Calu3 (cell line): ENCODE measurements at regions not wholly inside any gene's neighbourhood (a gene's known extent, or its start where the extent isn't known, plus 50 kb on each side); places are given as distances from the start of the nearest gene placed in this dataset.

ENCODE experiments used
- BruUV-seq: library from RNA; stranded (reverse); fragments of 400-500 nt; replicated peaks from 2 replicates; lab custom pipeline; 2021; lab: Mats Ljungman, UMichigan
- CTCF ChIA-PET: fragments of 300-600 bp; sonication (Branson Sonifier 250); formaldehyde crosslinking; loops from one replicate; lab custom pipeline; 2022; ENCODE audit warnings: antibody characterized with exemption; lab: Charles Lee
- DNase-seq: peaks from one replicate; pipeline ENCODE4 v3.0.0; 2022
- H3K27ac Mint-ChIP-seq: one replicate; pipeline ENCODE4 v1.8.0; 2022; ENCODE audit warnings: mixed read lengths; ENCODE audit not compliant: unreplicated experiment
- H3K27me3 Mint-ChIP-seq: one replicate; pipeline ENCODE4 v1.8.0; 2022; ENCODE audit warnings: mixed read lengths; ENCODE audit not compliant: unreplicated experiment
- H3K36me3 Mint-ChIP-seq: one replicate; pipeline ENCODE4 v1.8.0; 2022; ENCODE audit warnings: mild to moderate bottlenecking, moderate library complexity, mixed read lengths; ENCODE audit not compliant: insufficient read depth, unreplicated experiment
- H3K4me1 Mint-ChIP-seq: one replicate; pipeline ENCODE4 v1.8.0; 2022; ENCODE audit warnings: mild to moderate bottlenecking, low read depth, mixed read lengths; ENCODE audit not compliant: unreplicated experiment
- H3K4me3 Mint-ChIP-seq: one replicate; pipeline ENCODE4 v1.8.0; 2022; ENCODE audit warnings: mild to moderate bottlenecking, low read depth, moderate library complexity, mixed read lengths; ENCODE audit not compliant: unreplicated experiment
- H3K9me3 Mint-ChIP-seq: one replicate; pipeline ENCODE4 v1.8.0; 2022; ENCODE audit warnings: low read depth, mixed read lengths; ENCODE audit not compliant: unreplicated experiment
- intact Hi-C: fragments of 100-400 bp; cut with micrococcal nuclease; formaldehyde crosslinking; loops from one replicate; pipeline ENCODE4 v1.10.0; 2022; ENCODE audit not compliant: unreplicated experiment
- TF ChIP-seq, protein P1 (sequence below): fragments of 200-600 bp; IDR thresholded peaks from one replicate; pipeline ENCODE4 v1.8.0; 2022; ENCODE audit warnings: antibody characterized with exemption; ENCODE audit not compliant: unreplicated experiment

DNA sequence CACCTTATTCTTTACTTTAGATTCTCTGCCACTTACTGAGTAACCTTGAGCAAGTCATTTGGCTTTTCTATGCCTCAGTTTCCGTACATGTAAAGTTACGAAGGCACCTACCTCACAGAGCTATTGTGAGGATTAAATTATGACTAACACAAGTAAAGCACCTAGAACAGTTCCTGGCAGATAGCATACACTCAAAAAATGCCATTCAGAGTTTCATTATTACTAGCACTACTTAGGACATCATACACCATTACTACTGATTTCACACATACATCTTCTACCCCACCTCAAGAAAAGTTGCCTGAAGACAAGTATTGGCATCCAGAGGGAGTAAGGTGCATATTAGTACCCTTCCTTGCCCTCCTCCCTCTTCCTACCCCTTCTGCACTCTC is 107.8 kb downstream of the OGFRL1 start:
- no TSS peak for BruUV-seq
- TF ChIP-seq, protein P1, sequence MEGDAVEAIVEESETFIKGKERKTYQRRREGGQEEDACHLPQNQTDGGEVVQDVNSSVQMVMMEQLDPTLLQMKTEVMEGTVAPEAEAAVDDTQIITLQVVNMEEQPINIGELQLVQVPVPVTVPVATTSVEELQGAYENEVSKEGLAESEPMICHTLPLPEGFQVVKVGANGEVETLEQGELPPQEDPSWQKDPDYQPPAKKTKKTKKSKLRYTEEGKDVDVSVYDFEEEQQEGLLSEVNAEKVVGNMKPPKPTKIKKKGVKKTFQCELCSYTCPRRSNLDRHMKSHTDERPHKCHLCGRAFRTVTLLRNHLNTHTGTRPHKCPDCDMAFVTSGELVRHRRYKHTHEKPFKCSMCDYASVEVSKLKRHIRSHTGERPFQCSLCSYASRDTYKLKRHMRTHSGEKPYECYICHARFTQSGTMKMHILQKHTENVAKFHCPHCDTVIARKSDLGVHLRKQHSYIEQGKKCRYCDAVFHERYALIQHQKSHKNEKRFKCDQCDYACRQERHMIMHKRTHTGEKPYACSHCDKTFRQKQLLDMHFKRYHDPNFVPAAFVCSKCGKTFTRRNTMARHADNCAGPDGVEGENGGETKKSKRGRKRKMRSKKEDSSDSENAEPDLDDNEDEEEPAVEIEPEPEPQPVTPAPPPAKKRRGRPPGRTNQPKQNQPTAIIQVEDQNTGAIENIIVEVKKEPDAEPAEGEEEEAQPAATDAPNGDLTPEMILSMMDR = no peak
- Mint-ChIP-seq H3K27me3 (no peaks in the 10 kb centered on the region), H3K4me1 (peaks cover 67% of the 10 kb centered on the region), H3K9me3 (peaks cover 4% of the 10 kb centered on the region), H3K27ac (peak overlapping the region; percentile 1), H3K36me3 (peaks cover 62% of the 10 kb centered on the region), H3K4me3 (peak overlapping the region; percentile 7)
- intact Hi-C loops = no loop called here
- DNase-seq = no peak
- CTCF ChIA-PET = interaction anchor here (1.2 to 1.3 kb wide), 2 partner anchors 8 to 11 kb away, joined by 3 to 5 read pairs; no protein-coding TSS in a partner anchor

DNA sequence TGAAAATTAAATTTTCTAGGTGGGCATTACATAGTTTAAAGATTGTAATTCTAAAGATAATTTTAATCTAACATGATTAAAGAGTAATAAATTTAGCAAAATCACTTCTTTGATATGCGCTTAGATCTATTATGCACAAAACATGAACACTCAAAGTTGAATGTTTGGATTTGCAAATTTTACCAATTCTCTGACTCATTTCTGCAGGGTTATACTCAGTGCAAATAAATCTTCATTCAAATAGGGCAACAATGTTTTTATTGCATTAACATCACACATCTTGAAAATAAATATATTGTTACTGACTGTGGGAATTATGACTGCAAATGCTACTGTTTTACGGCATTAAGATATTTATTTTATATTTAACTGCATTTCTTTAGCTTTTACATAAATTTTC is 110.7 kb downstream of the OGFRL1 start:
- TF ChIP-seq, protein P1 = no peak
- Mint-ChIP-seq H3K36me3 (peaks cover 72% of the 10 kb centered on the region), H3K4me3 (no peak overlapping the region), H3K27ac (no peak overlapping the region), H3K9me3 (no peaks in the 10 kb centered on the region), H3K4me1 (peaks cover 40% of the 10 kb centered on the region), H3K27me3 (no peaks in the 10 kb centered on the region)
- CTCF ChIA-PET = interaction anchor here (0.8 kb wide), 2 partner anchors 10 to 104 kb away, joined by 3 to 5 read pairs; no protein-coding TSS in a partner anchor
- no peak for DNase-seq
- BruUV-seq = no TSS peak
- intact Hi-C loops = no loop called here

DNA sequence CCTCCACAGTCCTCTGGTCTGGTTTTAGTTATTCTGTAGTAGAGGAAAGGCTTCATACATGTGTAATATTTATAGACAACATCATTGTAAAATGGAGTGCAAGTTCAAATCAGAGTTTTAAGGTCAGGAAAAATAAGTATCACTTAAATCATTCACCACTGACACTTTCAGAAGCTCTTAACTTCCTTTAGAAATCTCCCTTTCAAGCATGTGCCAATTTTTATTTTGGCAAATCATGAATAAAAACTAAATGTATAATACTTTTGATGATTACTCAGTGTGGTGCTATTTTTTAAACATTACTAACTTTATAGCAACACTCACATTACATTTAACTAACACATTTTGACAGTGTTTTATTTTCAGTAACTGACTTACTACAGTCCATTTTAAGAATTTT is 112.2 kb downstream of the OGFRL1 start:
- TF ChIP-seq, protein P1 = no peak
- intact Hi-C loops = loop anchor here (1.0 to 10.0 kb wide), 3 partner anchors 11 to 204 kb away; no protein-coding TSS in a partner anchor
- Mint-ChIP-seq H3K4me1 (peaks cover 41% of the 10 kb centered on the region), H3K9me3 (no peaks in the 10 kb centered on the region), H3K36me3 (peaks cover 73% of the 10 kb centered on the region), H3K4me3 (peak overlapping the region; percentile 52), H3K27ac (peak overlapping the region; percentile 60), H3K27me3 (no peaks in the 10 kb centered on the region)
- no TSS peak for BruUV-seq
- DNase-seq = no peak
- CTCF ChIA-PET = no interaction called here

DNA sequence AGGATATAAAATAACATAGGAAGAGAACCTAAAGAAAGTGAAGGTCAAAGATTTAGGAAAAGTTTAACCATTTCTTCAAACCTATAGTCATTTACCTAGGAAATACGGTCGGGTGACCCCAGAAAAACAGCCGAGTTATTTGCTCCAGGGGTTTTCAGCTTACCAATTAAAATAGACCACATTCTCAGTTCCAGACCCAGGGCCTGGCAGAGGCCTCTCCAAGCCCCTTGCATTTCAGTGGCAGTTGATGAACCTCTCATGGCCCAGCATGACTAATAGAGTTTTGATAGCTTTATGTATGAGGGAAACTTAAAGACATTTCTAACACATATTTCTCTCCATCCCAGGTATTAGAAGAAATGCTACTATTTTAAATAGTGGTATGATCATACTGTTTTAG is 113.5 kb downstream of the OGFRL1 start:
- Mint-ChIP-seq H3K9me3 (no peaks in the 10 kb centered on the region), H3K36me3 (peaks cover 73% of the 10 kb centered on the region), H3K27ac (peak overlapping the region; percentile 95), H3K4me3 (peak overlapping the region; percentile 62), H3K27me3 (no peaks in the 10 kb centered on the region), H3K4me1 (peaks cover 41% of the 10 kb centered on the region)
- BruUV-seq = no TSS peak
- TF ChIP-seq, protein P1 = no peak
- CTCF ChIA-PET = no interaction called here
- intact Hi-C loops = loop anchor here (5.0 to 10.0 kb wide), 2 partner anchors 110 to 203 kb away; no protein-coding TSS in a partner anchor
- no peak for DNase-seq
